WTC11 (cell line): ENCODE measurements at regions not wholly inside any gene's neighbourhood (a gene's known extent, or its start where the extent isn't known, plus 50 kb on each side); places are given as distances from the start of the nearest gene placed in this dataset.

ENCODE experiments used
- ATAC-seq: fragments of 200-7000 bp; cut with Tn5 transposase; 2 replicates; pipeline ENCODE4 v1.10.0; 2021; ENCODE audit warnings: mild to moderate bottlenecking, moderate library complexity
- CTCF ChIA-PET: fragments of 300-600 bp; sonication (Branson Sonifier 250); formaldehyde crosslinking; loops from one replicate; lab custom pipeline; 2021; ENCODE audit warnings: antibody characterized with exemption; lab: Charles Lee
- POLR2A ChIA-PET: fragments of 350-600 bp; sonication (Branson Sonifier 250); formaldehyde crosslinking; loops from one replicate; lab custom pipeline; 2021; ENCODE audit warnings: antibody characterized with exemption; lab: Charles Lee
- DNase-seq: peaks from one replicate; pipeline ENCODE4 v3.0.0; 2021; ENCODE audit warnings: low spot score
- H3K27ac Mint-ChIP-seq: 2 replicates; pipeline ENCODE4 v1.8.0; 2021; ENCODE audit warnings: mixed read lengths
- H3K27me3 Mint-ChIP-seq: 2 replicates; pipeline ENCODE4 v1.8.0; 2021; ENCODE audit warnings: low read depth, mild to moderate bottlenecking, moderate library complexity, mixed read lengths
- H3K36me3 Mint-ChIP-seq: 2 replicates; pipeline ENCODE4 v1.8.0; 2021; ENCODE audit warnings: mixed read lengths
- H3K4me1 Mint-ChIP-seq: 2 replicates; pipeline ENCODE4 v1.8.0; 2022; ENCODE audit warnings: mixed read lengths
- H3K4me3 Mint-ChIP-seq: 2 replicates; pipeline ENCODE4 v1.8.0; 2021; ENCODE audit warnings: mild to moderate bottlenecking, moderate library complexity, mixed read lengths
- H3K9me3 Mint-ChIP-seq: 2 replicates; pipeline ENCODE4 v1.8.0; 2021; ENCODE audit warnings: mixed read lengths
- CBFB ChIP-seq: sonication (generic); formaldehyde crosslinking; IDR thresholded peaks from 2 replicates; pipeline ENCODE4 v1.8.1; 2022; ENCODE audit warnings: mild to moderate bottlenecking, low read depth, missing genetic modification reagents
- CREM ChIP-seq: sonication (generic); formaldehyde crosslinking; IDR thresholded peaks from 2 replicates; pipeline ENCODE4 v1.8.1; 2022; ENCODE audit warnings: mild to moderate bottlenecking, missing genetic modification reagents, moderate library complexity
- FOXP1 ChIP-seq: sonication (generic); formaldehyde crosslinking; IDR thresholded peaks from 2 replicates; pipeline ENCODE4 v1.8.0; 2022; ENCODE audit warnings: missing genetic modification reagents, mild to moderate bottlenecking, moderate library complexity, borderline replicate concordance
- IRF2 ChIP-seq: sonication (generic); formaldehyde crosslinking; IDR thresholded peaks from 2 replicates; pipeline ENCODE4 v1.8.0; 2022; ENCODE audit warnings: low read depth, missing genetic modification reagents, borderline replicate concordance
- MYBL2 ChIP-seq: sonication (generic); formaldehyde crosslinking; IDR thresholded peaks from 2 replicates; pipeline ENCODE4 v1.8.1; 2023; ENCODE audit warnings: mild to moderate bottlenecking, moderate library complexity, missing genetic modification reagents
- NR3C1 ChIP-seq: sonication (generic); formaldehyde crosslinking; conservative IDR thresholded peaks from 2 replicates; pipeline ENCODE4 v1.8.1; 2023; ENCODE audit warnings: low read depth, mild to moderate bottlenecking, missing genetic modification reagents
- OVOL2 ChIP-seq: fragments of 250-450 bp; sonication (Bioruptor Pico); IDR thresholded peaks from 2 replicates; pipeline ENCODE4 v1.9.0; 2021; ENCODE audit warnings: mild to moderate bottlenecking, borderline replicate concordance
- TP53 ChIP-seq: sonication (generic); formaldehyde crosslinking; IDR thresholded peaks from 2 replicates; pipeline ENCODE4 v1.8.1; 2023; ENCODE audit warnings: mild to moderate bottlenecking, missing genetic modification reagents
- ZNF121 ChIP-seq: sonication (generic); formaldehyde crosslinking; IDR thresholded peaks from 2 replicates; pipeline ENCODE4 v1.8.0; 2023; ENCODE audit warnings: missing genetic modification reagents
- TF ChIP-seq, protein P1 (sequence below): fragments of 200-600 bp; IDR thresholded peaks from 2 replicates; pipeline ENCODE4 v1.8.0; 2022; ENCODE audit warnings: antibody characterized with exemption
- TF ChIP-seq, protein P2 (sequence below): sonication (generic); formaldehyde crosslinking; IDR thresholded peaks from 2 replicates; pipeline ENCODE4 v1.8.1; 2023; ENCODE audit warnings: mild to moderate bottlenecking, missing genetic modification reagents
- TF ChIP-seq, protein P3 (sequence below): sonication (generic); formaldehyde crosslinking; IDR thresholded peaks from 2 replicates; pipeline ENCODE4 v1.8.0; 2023; ENCODE audit warnings: mild to moderate bottlenecking, missing genetic modification reagents
- TF ChIP-seq, protein P4 (sequence below): sonication (generic); formaldehyde crosslinking; conservative IDR thresholded peaks from 2 replicates; pipeline ENCODE4 v1.8.1; 2023; ENCODE audit warnings: mild to moderate bottlenecking, low read depth, missing genetic modification reagents, moderate library complexity
- TF ChIP-seq, protein P5 (sequence below): sonication (generic); formaldehyde crosslinking; conservative IDR thresholded peaks from 2 replicates; pipeline ENCODE4 v1.8.1; 2022; ENCODE audit warnings: mild to moderate bottlenecking, missing genetic modification reagents
- TF ChIP-seq, protein P6 (sequence below): sonication (generic); formaldehyde crosslinking; IDR thresholded peaks from 2 replicates; pipeline ENCODE4 v1.8.1; 2022; ENCODE audit warnings: mild to moderate bottlenecking, moderate library complexity, missing genetic modification reagents
- TF ChIP-seq, protein P7 (sequence below): sonication (generic); formaldehyde crosslinking; IDR thresholded peaks from 2 replicates; pipeline ENCODE4 v1.8.0; 2022; ENCODE audit warnings: missing genetic modification reagents
- TF ChIP-seq, protein P8 (sequence below): sonication (generic); formaldehyde crosslinking; IDR thresholded peaks from 2 replicates; pipeline ENCODE4 v1.8.1; 2022; ENCODE audit warnings: low read depth, missing genetic modification reagents, borderline replicate concordance

DNA sequence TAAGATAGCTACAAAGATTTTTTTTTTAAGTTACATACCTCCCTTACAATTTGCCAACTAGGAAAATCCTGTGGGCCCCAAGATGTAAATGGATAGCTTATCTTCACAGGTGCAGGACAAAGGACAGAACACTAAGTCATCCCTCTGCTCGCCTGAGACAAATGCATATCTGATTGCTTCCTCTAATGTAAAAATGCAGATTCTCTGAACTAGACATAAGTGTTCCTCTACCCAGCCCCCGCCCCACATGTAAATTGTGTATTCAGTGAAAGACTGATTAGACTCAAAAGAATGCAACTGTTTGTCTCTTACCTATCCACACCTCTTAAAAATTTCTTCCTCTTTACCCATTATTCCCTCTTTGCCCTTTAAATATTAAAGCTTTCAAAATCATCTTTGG is 96.5 kb downstream of the CYP26B1 start (continued):
- TF ChIP-seq, protein P1, sequence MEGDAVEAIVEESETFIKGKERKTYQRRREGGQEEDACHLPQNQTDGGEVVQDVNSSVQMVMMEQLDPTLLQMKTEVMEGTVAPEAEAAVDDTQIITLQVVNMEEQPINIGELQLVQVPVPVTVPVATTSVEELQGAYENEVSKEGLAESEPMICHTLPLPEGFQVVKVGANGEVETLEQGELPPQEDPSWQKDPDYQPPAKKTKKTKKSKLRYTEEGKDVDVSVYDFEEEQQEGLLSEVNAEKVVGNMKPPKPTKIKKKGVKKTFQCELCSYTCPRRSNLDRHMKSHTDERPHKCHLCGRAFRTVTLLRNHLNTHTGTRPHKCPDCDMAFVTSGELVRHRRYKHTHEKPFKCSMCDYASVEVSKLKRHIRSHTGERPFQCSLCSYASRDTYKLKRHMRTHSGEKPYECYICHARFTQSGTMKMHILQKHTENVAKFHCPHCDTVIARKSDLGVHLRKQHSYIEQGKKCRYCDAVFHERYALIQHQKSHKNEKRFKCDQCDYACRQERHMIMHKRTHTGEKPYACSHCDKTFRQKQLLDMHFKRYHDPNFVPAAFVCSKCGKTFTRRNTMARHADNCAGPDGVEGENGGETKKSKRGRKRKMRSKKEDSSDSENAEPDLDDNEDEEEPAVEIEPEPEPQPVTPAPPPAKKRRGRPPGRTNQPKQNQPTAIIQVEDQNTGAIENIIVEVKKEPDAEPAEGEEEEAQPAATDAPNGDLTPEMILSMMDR = no peak
- TF ChIP-seq, protein P2, sequence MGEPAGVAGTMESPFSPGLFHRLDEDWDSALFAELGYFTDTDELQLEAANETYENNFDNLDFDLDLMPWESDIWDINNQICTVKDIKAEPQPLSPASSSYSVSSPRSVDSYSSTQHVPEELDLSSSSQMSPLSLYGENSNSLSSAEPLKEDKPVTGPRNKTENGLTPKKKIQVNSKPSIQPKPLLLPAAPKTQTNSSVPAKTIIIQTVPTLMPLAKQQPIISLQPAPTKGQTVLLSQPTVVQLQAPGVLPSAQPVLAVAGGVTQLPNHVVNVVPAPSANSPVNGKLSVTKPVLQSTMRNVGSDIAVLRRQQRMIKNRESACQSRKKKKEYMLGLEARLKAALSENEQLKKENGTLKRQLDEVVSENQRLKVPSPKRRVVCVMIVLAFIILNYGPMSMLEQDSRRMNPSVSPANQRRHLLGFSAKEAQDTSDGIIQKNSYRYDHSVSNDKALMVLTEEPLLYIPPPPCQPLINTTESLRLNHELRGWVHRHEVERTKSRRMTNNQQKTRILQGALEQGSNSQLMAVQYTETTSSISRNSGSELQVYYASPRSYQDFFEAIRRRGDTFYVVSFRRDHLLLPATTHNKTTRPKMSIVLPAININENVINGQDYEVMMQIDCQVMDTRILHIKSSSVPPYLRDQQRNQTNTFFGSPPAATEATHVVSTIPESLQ (CRISPR knock-in tag) = no peak
- TF ChIP-seq MYBL2 (no peak), TP53 (CRISPR knock-in tag) (no peak), CBFB (no peak), NR3C1 (CRISPR knock-in tag) (no peak), CREM (CRISPR knock-in tag) (no peak)
- TF ChIP-seq, protein P3, sequence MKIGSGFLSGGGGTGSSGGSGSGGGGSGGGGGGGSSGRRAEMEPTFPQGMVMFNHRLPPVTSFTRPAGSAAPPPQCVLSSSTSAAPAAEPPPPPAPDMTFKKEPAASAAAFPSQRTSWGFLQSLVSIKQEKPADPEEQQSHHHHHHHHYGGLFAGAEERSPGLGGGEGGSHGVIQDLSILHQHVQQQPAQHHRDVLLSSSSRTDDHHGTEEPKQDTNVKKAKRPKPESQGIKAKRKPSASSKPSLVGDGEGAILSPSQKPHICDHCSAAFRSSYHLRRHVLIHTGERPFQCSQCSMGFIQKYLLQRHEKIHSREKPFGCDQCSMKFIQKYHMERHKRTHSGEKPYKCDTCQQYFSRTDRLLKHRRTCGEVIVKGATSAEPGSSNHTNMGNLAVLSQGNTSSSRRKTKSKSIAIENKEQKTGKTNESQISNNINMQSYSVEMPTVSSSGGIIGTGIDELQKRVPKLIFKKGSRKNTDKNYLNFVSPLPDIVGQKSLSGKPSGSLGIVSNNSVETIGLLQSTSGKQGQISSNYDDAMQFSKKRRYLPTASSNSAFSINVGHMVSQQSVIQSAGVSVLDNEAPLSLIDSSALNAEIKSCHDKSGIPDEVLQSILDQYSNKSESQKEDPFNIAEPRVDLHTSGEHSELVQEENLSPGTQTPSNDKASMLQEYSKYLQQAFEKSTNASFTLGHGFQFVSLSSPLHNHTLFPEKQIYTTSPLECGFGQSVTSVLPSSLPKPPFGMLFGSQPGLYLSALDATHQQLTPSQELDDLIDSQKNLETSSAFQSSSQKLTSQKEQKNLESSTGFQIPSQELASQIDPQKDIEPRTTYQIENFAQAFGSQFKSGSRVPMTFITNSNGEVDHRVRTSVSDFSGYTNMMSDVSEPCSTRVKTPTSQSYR = no peak
- TF ChIP-seq, protein P4, sequence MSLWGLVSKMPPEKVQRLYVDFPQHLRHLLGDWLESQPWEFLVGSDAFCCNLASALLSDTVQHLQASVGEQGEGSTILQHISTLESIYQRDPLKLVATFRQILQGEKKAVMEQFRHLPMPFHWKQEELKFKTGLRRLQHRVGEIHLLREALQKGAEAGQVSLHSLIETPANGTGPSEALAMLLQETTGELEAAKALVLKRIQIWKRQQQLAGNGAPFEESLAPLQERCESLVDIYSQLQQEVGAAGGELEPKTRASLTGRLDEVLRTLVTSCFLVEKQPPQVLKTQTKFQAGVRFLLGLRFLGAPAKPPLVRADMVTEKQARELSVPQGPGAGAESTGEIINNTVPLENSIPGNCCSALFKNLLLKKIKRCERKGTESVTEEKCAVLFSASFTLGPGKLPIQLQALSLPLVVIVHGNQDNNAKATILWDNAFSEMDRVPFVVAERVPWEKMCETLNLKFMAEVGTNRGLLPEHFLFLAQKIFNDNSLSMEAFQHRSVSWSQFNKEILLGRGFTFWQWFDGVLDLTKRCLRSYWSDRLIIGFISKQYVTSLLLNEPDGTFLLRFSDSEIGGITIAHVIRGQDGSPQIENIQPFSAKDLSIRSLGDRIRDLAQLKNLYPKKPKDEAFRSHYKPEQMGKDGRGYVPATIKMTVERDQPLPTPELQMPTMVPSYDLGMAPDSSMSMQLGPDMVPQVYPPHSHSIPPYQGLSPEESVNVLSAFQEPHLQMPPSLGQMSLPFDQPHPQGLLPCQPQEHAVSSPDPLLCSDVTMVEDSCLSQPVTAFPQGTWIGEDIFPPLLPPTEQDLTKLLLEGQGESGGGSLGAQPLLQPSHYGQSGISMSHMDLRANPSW (CRISPR knock-in tag) = no peak

DNA sequence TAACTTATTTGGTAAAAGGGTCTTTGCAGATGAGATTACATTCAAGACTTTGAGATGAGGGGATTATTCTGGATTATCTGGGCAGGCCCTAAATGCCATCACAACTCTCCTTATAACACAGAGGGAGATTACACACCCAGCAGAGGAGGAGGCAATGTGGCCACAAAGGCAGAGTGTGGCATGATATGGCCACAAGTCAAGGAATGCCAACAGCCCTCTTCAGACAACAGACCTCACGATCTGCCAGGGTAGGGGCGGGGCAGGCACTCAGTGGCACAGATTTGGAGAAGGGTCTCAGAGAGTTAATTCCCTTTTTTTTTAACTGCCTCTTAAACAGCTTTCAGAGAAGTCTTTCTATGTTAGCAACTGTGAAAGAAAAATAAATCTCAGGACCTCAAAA is 96.9 kb downstream of the CYP26B1 start:
- H3K9me3 Mint-ChIP-seq = peaks cover 66% of the 10 kb centered on the region
- no peak for ATAC-seq
- H3K36me3 Mint-ChIP-seq = peaks cover 25% of the 10 kb centered on the region
- no peak overlapping the region for H3K4me3 Mint-ChIP-seq
- peaks cover 6% of the 10 kb centered on the region; the same call in 1 of the 2 replicates for H3K27me3 Mint-ChIP-seq
- TF ChIP-seq, protein P5, sequence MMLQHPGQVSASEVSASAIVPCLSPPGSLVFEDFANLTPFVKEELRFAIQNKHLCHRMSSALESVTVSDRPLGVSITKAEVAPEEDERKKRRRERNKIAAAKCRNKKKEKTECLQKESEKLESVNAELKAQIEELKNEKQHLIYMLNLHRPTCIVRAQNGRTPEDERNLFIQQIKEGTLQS (CRISPR knock-in tag) = no peak
- TF ChIP-seq TP53 (CRISPR knock-in tag) (no peak), ZNF121 (CRISPR knock-in tag) (no peak), OVOL2 (CRISPR knock-in tag) (no peak), IRF2 (CRISPR knock-in tag) (no peak), FOXP1 (no peak)
- TF ChIP-seq, protein P6, sequence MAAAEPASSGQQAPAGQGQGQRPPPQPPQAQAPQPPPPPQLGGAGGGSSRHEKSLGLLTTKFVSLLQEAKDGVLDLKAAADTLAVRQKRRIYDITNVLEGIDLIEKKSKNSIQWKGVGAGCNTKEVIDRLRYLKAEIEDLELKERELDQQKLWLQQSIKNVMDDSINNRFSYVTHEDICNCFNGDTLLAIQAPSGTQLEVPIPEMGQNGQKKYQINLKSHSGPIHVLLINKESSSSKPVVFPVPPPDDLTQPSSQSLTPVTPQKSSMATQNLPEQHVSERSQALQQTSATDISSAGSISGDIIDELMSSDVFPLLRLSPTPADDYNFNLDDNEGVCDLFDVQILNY (CRISPR knock-in tag) = no peak
- TF ChIP-seq, protein P7, sequence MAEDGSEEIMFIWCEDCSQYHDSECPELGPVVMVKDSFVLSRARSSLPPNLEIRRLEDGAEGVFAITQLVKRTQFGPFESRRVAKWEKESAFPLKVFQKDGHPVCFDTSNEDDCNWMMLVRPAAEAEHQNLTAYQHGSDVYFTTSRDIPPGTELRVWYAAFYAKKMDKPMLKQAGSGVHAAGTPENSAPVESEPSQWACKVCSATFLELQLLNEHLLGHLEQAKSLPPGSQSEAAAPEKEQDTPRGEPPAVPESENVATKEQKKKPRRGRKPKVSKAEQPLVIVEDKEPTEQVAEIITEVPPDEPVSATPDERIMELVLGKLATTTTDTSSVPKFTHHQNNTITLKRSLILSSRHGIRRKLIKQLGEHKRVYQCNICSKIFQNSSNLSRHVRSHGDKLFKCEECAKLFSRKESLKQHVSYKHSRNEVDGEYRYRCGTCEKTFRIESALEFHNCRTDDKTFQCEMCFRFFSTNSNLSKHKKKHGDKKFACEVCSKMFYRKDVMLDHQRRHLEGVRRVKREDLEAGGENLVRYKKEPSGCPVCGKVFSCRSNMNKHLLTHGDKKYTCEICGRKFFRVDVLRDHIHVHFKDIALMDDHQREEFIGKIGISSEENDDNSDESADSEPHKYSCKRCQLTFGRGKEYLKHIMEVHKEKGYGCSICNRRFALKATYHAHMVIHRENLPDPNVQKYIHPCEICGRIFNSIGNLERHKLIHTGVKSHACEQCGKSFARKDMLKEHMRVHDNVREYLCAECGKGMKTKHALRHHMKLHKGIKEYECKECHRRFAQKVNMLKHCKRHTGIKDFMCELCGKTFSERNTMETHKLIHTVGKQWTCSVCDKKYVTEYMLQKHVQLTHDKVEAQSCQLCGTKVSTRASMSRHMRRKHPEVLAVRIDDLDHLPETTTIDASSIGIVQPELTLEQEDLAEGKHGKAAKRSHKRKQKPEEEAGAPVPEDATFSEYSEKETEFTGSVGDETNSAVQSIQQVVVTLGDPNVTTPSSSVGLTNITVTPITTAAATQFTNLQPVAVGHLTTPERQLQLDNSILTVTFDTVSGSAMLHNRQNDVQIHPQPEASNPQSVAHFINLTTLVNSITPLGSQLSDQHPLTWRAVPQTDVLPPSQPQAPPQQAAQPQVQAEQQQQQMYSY (CRISPR knock-in tag) = no peak
- TF ChIP-seq, protein P8, sequence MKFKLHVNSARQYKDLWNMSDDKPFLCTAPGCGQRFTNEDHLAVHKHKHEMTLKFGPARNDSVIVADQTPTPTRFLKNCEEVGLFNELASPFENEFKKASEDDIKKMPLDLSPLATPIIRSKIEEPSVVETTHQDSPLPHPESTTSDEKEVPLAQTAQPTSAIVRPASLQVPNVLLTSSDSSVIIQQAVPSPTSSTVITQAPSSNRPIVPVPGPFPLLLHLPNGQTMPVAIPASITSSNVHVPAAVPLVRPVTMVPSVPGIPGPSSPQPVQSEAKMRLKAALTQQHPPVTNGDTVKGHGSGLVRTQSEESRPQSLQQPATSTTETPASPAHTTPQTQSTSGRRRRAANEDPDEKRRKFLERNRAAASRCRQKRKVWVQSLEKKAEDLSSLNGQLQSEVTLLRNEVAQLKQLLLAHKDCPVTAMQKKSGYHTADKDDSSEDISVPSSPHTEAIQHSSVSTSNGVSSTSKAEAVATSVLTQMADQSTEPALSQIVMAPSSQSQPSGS = no peak
- H3K27ac Mint-ChIP-seq = no peak overlapping the region
- no peak for DNase-seq
- no peaks in the 10 kb centered on the region for H3K4me1 Mint-ChIP-seq
- ChIA-PET POLR2A (no interaction called here), CTCF (no interaction called here)
